CD8-positive, alpha-beta memory T cell (primary cell): ENCODE measurements at regions not wholly inside any gene's neighbourhood (a gene's known extent, or its start where the extent isn't known, plus 50 kb on each side); places are given as distances from the start of the nearest gene placed in this dataset.

Experiments
- CTCF ChIA-PET: fragments of 350-600 bp; sonication (Branson Sonifier 250); formaldehyde crosslinking; loops from one replicate; lab custom pipeline; 2021; ENCODE audit warnings: antibody characterized with exemption; lab: Charles Lee
- POLR2A ChIA-PET: fragments of 350-600 bp; sonication (Branson Sonifier 250); formaldehyde crosslinking; loops from one replicate; lab custom pipeline; 2021; ENCODE audit warnings: antibody characterized with exemption; lab: Charles Lee
- DNase-seq, 5 donors: peaks; one replicate each; pipeline versions ENCODE4 v3.0.0 to v3.0.0-alpha.2; 2020 to 2022; ENCODE audit warnings: mixed read lengths in 1 of 5
- H3K27ac ChIP-seq: one replicate; pipeline ENCODE4 v1.7.0; 2013; ENCODE audit warnings: low read depth, mild to moderate bottlenecking, low read length, moderate library complexity
- H3K27me3 ChIP-seq: 2 replicates; pipeline ENCODE4 v1.7.0; 2013; ENCODE audit warnings: low read length, mild to moderate bottlenecking; ENCODE audit not compliant: insufficient read depth, poor library complexity, severe bottlenecking
- H3K36me3 ChIP-seq: 2 replicates; pipeline ENCODE4 v1.7.0; 2013; ENCODE audit warnings: mild to moderate bottlenecking, low read length, moderate library complexity; ENCODE audit not compliant: insufficient read depth
- H3K4me1 ChIP-seq: 2 replicates; pipeline ENCODE4 v1.7.0; 2013; ENCODE audit warnings: mild to moderate bottlenecking, low read length, moderate library complexity; ENCODE audit not compliant: insufficient read depth
- H3K4me3 ChIP-seq: 2 replicates; pipeline ENCODE4 v1.7.0; 2013; ENCODE audit warnings: mild to moderate bottlenecking, low read length
- H3K9me3 ChIP-seq: 2 replicates; pipeline ENCODE4 v1.7.0; 2013; ENCODE audit warnings: mild to moderate bottlenecking, low read length
- H3K27ac Mint-ChIP-seq, 8 donors: one replicate each; pipeline ENCODE4 v1.8.0; 2020 to 2021; ENCODE audit warnings: mixed read lengths in 8 of 8, mild to moderate bottlenecking in 6 of 8, inconsistent platforms in 3 of 8, moderate library complexity in 3 of 8
- H3K27me3 Mint-ChIP-seq, 2 donors: one replicate each; pipeline ENCODE4 v1.8.0; 2020 to 2021; ENCODE audit warnings: mixed read lengths in 2 of 2, mild to moderate bottlenecking in 1 of 2, moderate library complexity in 1 of 2
- H3K36me3 Mint-ChIP-seq, 3 donors: one replicate each; pipeline ENCODE4 v1.8.0; 2020 to 2021; ENCODE audit warnings: mixed read lengths in 3 of 3, inconsistent platforms in 1 of 3, mild to moderate bottlenecking in 1 of 3
- H3K4me1 Mint-ChIP-seq, 3 donors: one replicate each; pipeline ENCODE4 v1.8.0; 2020 to 2021; ENCODE audit warnings: mixed read lengths in 3 of 3, inconsistent platforms in 1 of 3, mild to moderate bottlenecking in 1 of 3
- H3K4me3 Mint-ChIP-seq, 7 donors: one replicate each; pipeline ENCODE4 v1.8.0; 2020 to 2021; ENCODE audit warnings: mixed read lengths in 7 of 7, mild to moderate bottlenecking in 6 of 7, moderate library complexity in 4 of 7, inconsistent platforms in 2 of 7
- H3K9me3 Mint-ChIP-seq, 5 donors: one replicate each; pipeline ENCODE4 v1.8.0; 2020 to 2022; ENCODE audit warnings: mixed read lengths in 5 of 5, mild to moderate bottlenecking in 3 of 5, moderate library complexity in 2 of 5, inconsistent platforms in 1 of 5

DNA sequence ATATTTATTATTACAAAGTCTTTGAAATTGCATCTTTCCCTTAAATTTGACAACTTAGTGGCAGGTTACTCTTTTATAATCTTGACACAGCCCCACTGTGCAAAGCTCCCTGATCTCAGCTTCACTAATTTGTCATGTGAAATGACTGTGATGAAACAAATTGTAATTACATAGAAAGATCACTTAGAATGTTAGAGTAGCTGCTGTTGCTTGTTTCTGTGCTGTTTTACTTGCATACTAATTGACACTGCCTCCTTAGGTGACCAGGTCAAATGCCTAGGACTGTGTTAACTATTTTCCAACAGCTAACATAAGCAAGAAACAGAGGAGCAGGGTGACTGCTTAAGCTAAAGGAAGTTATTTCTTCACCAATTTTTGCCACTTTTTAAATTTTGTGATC lies 211.3 kb downstream of the ZNF326 start:
- Mint-ChIP-seq H3K4me3 (no peak overlapping the region), H3K27ac (no peak overlapping the region), H3K4me1 (no peaks in the 10 kb centered on the region), H3K36me3 (no peaks in the 10 kb centered on the region), H3K27me3 (peaks cover 5 to 7% of the 10 kb centered on the region in 2 donors), H3K9me3 (peaks cover 0 to 1% (median 0%) of the 10 kb centered on the region in 5 donors)
- Histone ChIP-seq H3K27ac (no peak overlapping the region), H3K4me3 (no peak overlapping the region), H3K4me1 (no peaks in the 10 kb centered on the region), H3K9me3 (no peaks in the 10 kb centered on the region), H3K36me3 (no peaks in the 10 kb centered on the region), H3K27me3 (no peaks in the 10 kb centered on the region)
- CTCF ChIA-PET = no interaction called here
- DNase-seq = no peak
- POLR2A ChIA-PET = no interaction called here

DNA sequence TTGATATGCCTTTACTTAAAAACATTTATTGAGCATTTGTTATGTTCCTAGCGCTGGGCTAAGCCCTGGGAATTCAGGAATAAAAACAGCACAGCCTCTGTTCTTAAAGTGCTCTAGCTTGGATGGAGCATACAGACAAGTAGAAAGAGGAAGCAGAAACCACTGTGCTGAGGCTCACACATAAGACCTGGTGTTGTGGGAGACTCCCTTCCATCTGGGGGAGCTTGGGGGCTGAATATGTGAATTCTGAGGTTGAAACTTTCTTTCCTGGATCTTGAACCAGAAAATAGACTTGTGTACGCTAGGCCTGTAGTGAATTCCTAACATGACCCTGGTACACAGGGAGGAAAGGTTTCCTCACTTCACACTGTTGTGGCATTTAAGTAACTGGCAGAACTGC lies 209.9 kb downstream of the ZNF326 start:
- H3K36me3 ChIP-seq = no peaks in the 10 kb centered on the region
- no peaks in the 10 kb centered on the region for H3K27me3 ChIP-seq
- H3K4me1 ChIP-seq = no peaks in the 10 kb centered on the region
- POLR2A ChIA-PET = no interaction called here
- H3K9me3 Mint-ChIP-seq = peaks cover 0 to 1% (median 0%) of the 10 kb centered on the region in 5 donors
- no peak overlapping the region for H3K4me3 ChIP-seq
- H3K9me3 ChIP-seq = no peaks in the 10 kb centered on the region
- no peak for DNase-seq
- no peak overlapping the region for H3K27ac Mint-ChIP-seq
- H3K4me3 Mint-ChIP-seq = no peak overlapping the region
- no peak overlapping the region for H3K27ac ChIP-seq
- H3K36me3 Mint-ChIP-seq = no peaks in the 10 kb centered on the region
- peaks cover 7 to 9% of the 10 kb centered on the region in 2 donors for H3K27me3 Mint-ChIP-seq
- CTCF ChIA-PET = no interaction called here
- H3K4me1 Mint-ChIP-seq = no peaks in the 10 kb centered on the region

DNA sequence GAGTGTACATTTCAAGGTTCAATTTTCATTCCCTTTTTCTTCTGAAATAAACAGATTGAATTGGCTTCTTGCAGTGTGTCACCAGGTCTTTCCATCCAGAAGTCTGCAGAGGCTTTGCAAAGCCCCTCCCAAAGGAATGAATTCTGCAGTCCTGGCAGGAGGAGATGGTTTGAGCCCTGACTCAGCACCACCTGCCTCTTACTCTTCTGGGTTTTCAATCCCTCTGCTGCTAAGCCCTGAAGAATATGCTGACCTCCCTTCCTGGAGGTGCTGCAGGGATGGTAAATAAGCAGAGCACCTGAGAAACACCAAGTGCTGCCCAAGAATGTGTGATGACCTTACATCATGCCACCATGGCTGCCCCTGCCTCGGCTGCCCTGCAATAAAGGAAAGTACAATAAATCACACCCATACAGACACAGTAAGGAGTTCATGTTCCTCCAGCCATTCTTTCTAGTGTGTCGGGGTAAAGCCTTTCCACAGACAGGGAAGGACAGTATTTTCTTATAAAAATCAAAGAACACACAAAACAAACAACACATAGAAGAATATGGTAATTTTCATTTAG lies 209.2 kb downstream of the ZNF326 start:
- no peaks in the 10 kb centered on the region for H3K4me1 ChIP-seq
- POLR2A ChIA-PET = no interaction called here

DNA sequence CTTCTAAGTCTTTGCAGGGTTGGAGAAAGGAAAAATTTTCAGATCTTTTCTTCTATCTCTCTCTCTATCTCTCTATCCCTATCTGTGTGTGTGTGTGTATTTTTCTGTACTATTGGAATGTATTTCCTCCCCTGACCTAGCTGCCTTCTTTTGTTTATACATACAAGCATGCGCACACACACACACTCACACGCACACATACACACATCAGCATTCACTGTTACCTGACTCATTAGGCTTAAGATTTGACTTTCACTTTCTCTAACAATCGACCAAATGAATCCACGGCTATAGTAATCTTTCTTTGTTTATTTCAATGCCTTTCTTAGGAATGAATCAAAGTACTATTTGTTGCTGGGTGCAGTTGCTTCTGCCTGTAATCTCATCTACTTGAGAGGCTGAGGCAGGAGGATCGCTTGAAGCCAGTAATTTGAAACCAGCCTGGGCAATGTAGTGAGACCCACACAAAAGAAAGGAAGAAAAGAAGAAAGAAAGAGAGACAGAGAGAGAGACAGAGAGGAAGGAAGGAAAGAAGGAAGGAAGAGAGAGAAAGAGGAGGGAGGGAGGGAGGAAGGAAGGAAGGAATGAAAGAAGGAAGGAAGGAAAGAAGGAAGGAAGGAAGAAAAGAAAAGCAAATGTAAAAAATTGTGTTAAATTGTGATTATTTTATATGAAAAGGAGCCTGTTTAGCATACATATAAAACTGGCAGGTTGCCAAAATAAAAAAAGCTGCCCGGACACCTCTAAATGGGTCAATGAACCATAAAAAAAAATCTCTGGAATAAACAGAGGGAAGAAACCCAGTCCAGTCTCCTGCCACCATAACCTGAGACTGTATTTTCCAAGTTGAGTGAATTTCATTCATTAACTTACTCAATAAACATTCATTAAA lies 206.8 kb downstream of the ZNF326 start:
- Histone ChIP-seq H3K36me3 (no peaks in the 10 kb centered on the region), H3K27ac (no peak overlapping the region), H3K4me3 (no peak overlapping the region), H3K27me3 (no peaks in the 10 kb centered on the region), H3K4me1 (no peaks in the 10 kb centered on the region), H3K9me3 (no peaks in the 10 kb centered on the region)
- Mint-ChIP-seq H3K4me1 (no peaks in the 10 kb centered on the region), H3K36me3 (no peaks in the 10 kb centered on the region), H3K4me3 (peak overlapping the region in 1 of 7 donors; percentile 60), H3K9me3 (peaks cover 0 to 1% (median 0%) of the 10 kb centered on the region in 5 donors), H3K27me3 (peaks cover 7 to 12% of the 10 kb centered on the region in 2 donors), H3K27ac (no peak overlapping the region)
- ChIA-PET POLR2A (no interaction called here), CTCF (no interaction called here)
- DNase-seq = no peak

More for the DNA sequence above, 209.2 kb downstream of the ZNF326 start:
- no peak overlapping the region for H3K27ac Mint-ChIP-seq
- peaks cover 0 to 1% (median 0%) of the 10 kb centered on the region in 5 donors for H3K9me3 Mint-ChIP-seq
- Histone ChIP-seq H3K36me3 (no peaks in the 10 kb centered on the region), H3K27me3 (no peaks in the 10 kb centered on the region), H3K9me3 (no peaks in the 10 kb centered on the region), H3K27ac (no peak overlapping the region), H3K4me3 (no peak overlapping the region)
- H3K36me3 Mint-ChIP-seq = no peaks in the 10 kb centered on the region
- H3K4me3 Mint-ChIP-seq = no peak overlapping the region
- no peak for DNase-seq
- CTCF ChIA-PET = no interaction called here
- peaks cover 7 to 9% of the 10 kb centered on the region in 2 donors for H3K27me3 Mint-ChIP-seq
- no peaks in the 10 kb centered on the region for H3K4me1 Mint-ChIP-seq

DNA sequence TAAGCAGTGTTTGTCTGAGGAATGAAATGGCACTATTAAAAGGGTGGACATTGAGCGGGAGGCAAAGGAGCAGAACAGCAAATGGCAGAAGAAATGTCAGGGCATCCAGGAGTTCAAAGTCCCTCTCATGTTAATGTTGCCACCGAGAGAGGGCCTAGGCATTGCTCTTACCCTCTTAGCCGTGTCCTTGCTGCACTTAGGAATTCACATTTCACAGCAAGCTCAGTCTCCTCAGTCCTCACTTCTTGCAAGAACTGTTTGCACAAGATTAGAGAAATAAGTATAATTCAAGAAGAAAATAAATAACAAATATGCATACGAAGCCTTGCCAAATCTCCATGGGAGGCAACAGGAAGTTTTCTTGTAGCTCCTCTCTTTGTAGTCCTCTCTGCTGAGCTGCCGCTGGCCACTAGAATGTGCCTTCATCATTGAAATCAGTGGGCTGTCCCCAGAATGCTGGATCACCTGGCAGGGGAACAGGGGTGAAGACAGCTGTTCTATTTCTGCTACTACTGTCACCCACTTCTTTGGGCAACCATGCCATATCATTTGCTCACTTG lies 205.8 kb downstream of the ZNF326 start:
- Mint-ChIP-seq H3K36me3 (no peaks in the 10 kb centered on the region), H3K9me3 (peaks cover 0 to 1% (median 0%) of the 10 kb centered on the region in 5 donors), H3K27me3 (peaks cover 9 to 12% of the 10 kb centered on the region in 2 donors), H3K27ac (no peak overlapping the region), H3K4me3 (no peak overlapping the region), H3K4me1 (no peaks in the 10 kb centered on the region)
- no peaks in the 10 kb centered on the region for H3K27me3 ChIP-seq
- POLR2A ChIA-PET = no interaction called here
- no peak for DNase-seq
- H3K4me1 ChIP-seq = no peaks in the 10 kb centered on the region
- CTCF ChIA-PET = interaction anchor here (1.3 kb wide), 1 partner anchor 10 kb away, joined by 3 read pairs; no protein-coding TSS in a partner anchor
- H3K36me3 ChIP-seq = no peaks in the 10 kb centered on the region
- no peak overlapping the region for H3K4me3 ChIP-seq
- no peak overlapping the region for H3K27ac ChIP-seq
- H3K9me3 ChIP-seq = no peaks in the 10 kb centered on the region

DNA sequence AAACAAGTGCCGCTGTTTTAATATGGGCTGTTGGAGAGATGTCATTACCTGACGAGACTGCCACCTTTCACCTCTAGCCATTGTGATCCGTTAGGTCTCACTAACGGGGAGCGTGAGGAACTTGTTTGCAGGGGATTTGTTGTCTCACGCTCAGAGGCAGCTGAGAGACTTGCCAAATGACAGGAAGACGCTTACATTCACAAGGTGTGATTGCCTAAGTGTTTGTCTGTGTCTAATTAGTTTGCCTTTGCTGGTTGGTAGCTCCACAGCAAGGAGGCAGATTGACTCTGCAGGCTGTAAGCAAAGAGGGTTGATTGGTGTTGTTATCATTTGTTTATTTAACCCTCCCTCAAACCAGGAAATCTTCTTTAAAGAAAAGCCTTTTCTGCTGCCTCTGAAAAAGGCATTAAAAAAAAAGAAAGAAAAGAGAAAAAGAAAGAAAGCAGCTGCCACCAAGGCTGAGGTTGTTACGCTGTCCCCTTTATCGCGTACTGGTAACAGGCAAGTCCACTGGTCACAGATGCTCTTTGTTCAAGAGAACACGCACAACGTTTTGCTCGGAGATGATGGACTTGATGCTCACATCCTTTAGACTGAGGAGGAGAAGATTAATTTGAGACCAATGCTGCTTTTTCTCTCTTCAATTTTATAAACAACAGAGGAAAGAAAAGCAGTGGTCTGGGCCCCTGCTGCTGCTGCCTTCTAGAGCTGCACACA lies 203.9 kb downstream of the ZNF326 start:
- H3K27ac Mint-ChIP-seq = no peak overlapping the region
- H3K36me3 Mint-ChIP-seq = no peaks in the 10 kb centered on the region
- no peak for DNase-seq
- Histone ChIP-seq H3K27me3 (no peaks in the 10 kb centered on the region), H3K9me3 (no peaks in the 10 kb centered on the region), H3K4me3 (no peak overlapping the region), H3K36me3 (no peaks in the 10 kb centered on the region), H3K4me1 (no peaks in the 10 kb centered on the region), H3K27ac (no peak overlapping the region)
- H3K9me3 Mint-ChIP-seq = peaks cover 0 to 1% (median 0%) of the 10 kb centered on the region in 5 donors
- ChIA-PET POLR2A (no interaction called here), CTCF (no interaction called here)
- H3K4me3 Mint-ChIP-seq = no peak overlapping the region
- H3K4me1 Mint-ChIP-seq = no peaks in the 10 kb centered on the region
- peaks cover 7 to 9% of the 10 kb centered on the region in 2 donors for H3K27me3 Mint-ChIP-seq

DNA sequence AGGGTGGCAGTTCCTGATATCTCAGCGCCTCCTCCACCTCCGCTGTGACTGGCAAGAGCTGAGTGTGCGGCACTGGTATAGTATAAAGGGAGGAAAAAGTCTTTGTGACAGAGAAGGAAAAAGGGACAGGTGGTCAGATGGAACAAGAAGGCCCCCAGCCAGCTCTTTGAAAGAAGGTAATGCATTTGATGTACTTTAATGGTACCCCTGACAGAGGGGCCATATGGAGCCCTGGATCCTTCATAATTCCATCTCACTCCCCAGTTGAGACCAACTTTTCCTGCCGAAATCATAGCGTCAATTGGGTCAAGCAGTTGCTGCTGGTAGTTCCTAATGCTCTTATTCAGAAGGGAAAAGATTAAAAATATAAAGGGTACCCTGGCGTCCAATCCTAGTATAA lies 198.2 kb downstream of the ZNF326 start:
- H3K4me1 Mint-ChIP-seq = no peaks in the 10 kb centered on the region
- H3K4me3 Mint-ChIP-seq = peak overlapping the region in 1 of 7 donors; percentile 55
- H3K36me3 ChIP-seq = no peaks in the 10 kb centered on the region
- H3K27me3 Mint-ChIP-seq = peaks cover 2 to 6% of the 10 kb centered on the region in 2 donors
- no peak for DNase-seq
- CTCF ChIA-PET = no interaction called here
- no peaks in the 10 kb centered on the region for H3K9me3 ChIP-seq
- H3K4me1 ChIP-seq = no peaks in the 10 kb centered on the region
- H3K27ac ChIP-seq = no peak overlapping the region
- POLR2A ChIA-PET = no interaction called here
- no peak overlapping the region for H3K4me3 ChIP-seq
- no peaks in the 10 kb centered on the region for H3K9me3 Mint-ChIP-seq
- H3K27me3 ChIP-seq = no peaks in the 10 kb centered on the region
- no peaks in the 10 kb centered on the region for H3K36me3 Mint-ChIP-seq
- no peak overlapping the region for H3K27ac Mint-ChIP-seq

DNA sequence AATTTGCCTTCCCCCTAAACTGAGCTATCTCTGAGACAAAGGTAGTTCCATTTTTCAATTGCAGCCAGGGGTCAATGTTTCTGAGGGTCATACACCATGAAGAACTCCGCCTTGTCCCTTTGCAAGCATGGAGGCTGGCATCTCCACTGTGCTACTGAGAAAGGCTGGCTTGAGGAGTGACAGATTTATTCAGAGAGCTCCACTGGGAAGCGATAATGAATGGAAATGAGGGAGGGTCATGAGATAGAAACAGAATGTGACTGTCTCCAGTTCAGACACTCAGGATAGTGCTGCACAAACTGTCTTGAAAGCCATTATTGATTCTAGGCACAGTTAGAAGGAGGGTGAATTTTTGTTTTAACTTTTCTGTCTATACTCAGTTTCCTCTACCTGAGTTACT lies 197.5 kb downstream of the ZNF326 start:
- Mint-ChIP-seq H3K4me1 (no peaks in the 10 kb centered on the region), H3K4me3 (no peak overlapping the region), H3K36me3 (no peaks in the 10 kb centered on the region), H3K27me3 (peaks cover 0 to 10% of the 10 kb centered on the region in 2 donors), H3K9me3 (no peaks in the 10 kb centered on the region), H3K27ac (no peak overlapping the region)
- ChIA-PET POLR2A (no interaction called here), CTCF (no interaction called here)
- no peak overlapping the region for H3K4me3 ChIP-seq
- H3K27me3 ChIP-seq = no peaks in the 10 kb centered on the region
- H3K36me3 ChIP-seq = no peaks in the 10 kb centered on the region
- H3K4me1 ChIP-seq = no peaks in the 10 kb centered on the region
- H3K9me3 ChIP-seq = no peaks in the 10 kb centered on the region
- H3K27ac ChIP-seq = no peak overlapping the region
- no peak for DNase-seq
